OCI-LY7 (cell line): ENCODE measurements at regions not wholly inside any gene's neighbourhood (a gene's known extent, or its start where the extent isn't known, plus 50 kb on each side); places are given as distances from the start of the nearest gene placed in this dataset.
A peak's percentile ranks its signal among the peaks of the same experiment; 100 is the strongest.

ENCODE experiments used
- BruUV-seq: library from RNA; stranded (reverse); fragments of 400-500 nt; replicated peaks from 2 replicates; lab custom pipeline; 2021; lab: Mats Ljungman, UMichigan
- CTCF ChIA-PET: fragments of 300-600 bp; sonication (Branson Sonifier 250); formaldehyde crosslinking; loops from one replicate; lab custom pipeline; 2022; ENCODE audit warnings: antibody characterized with exemption; ENCODE audit not compliant: unreplicated experiment; lab: Charles Lee
- POLR2A ChIA-PET: fragments of 300-600 bp; sonication (Branson Sonifier 250); formaldehyde crosslinking; loops from one replicate; lab custom pipeline; 2022; ENCODE audit warnings: antibody characterized with exemption; lab: Charles Lee
- DNase-seq: peaks from one replicate; pipeline ENCODE4 v3.0.0-alpha.2; 2015; ENCODE audit warnings: low spot score
- H2AFZ ChIP-seq: fragments of 200-600 bp; sonication (generic), shearing (Covaris generic); 2 replicates; pipeline ENCODE4 v1.6.1; 2014; ENCODE audit warnings: mild to moderate bottlenecking, antibody characterized with exemption, low read length, moderate library complexity
- H3K27ac ChIP-seq: fragments of 200-600 bp; sonication (generic); 2 replicates; pipeline ENCODE4 v1.5.1; 2014; ENCODE audit warnings: mixed run types, low read depth, mild to moderate bottlenecking, moderate library complexity, low read length, inconsistent platforms; ENCODE audit not compliant: poor library complexity, severe bottlenecking
- H3K36me3 ChIP-seq: fragments of 200-600 bp; sonication (generic); 2 replicates; pipeline ENCODE4 v1.6.1; 2014; ENCODE audit warnings: mild to moderate bottlenecking, antibody characterized with exemption, low read length, moderate library complexity, mixed read lengths; ENCODE audit not compliant: insufficient read depth
- H3K4me1 ChIP-seq: fragments of 200-600 bp; sonication (generic); 2 replicates; pipeline ENCODE4 v1.5.1; 2014; ENCODE audit warnings: mild to moderate bottlenecking, low read length; ENCODE audit not compliant: insufficient read depth, poor library complexity, severe bottlenecking
- H3K4me2 ChIP-seq: fragments of 200-600 bp; sonication (generic); 2 replicates; pipeline ENCODE4 v1.6.1; 2014; ENCODE audit warnings: mild to moderate bottlenecking, low read length
- H3K4me3 ChIP-seq: fragments of 200-600 bp; sonication (generic); 2 replicates; pipeline ENCODE4 v1.5.1; 2014; ENCODE audit warnings: mild to moderate bottlenecking, low read depth, low read length; ENCODE audit not compliant: poor library complexity, severe bottlenecking
- H3K79me2 ChIP-seq: fragments of 200-600 bp; sonication (generic); 2 replicates; pipeline ENCODE4 v1.6.1; 2016; ENCODE audit warnings: low read depth, mild to moderate bottlenecking, low read length, moderate library complexity, mixed read lengths; ENCODE audit not compliant: insufficient read depth
- H3K9me2 ChIP-seq: fragments of 200-600 bp; sonication (generic); 2 replicates; pipeline ENCODE4 v1.6.1; 2016; ENCODE audit warnings: mild to moderate bottlenecking, low read length, mixed read lengths; ENCODE audit not compliant: insufficient read depth
- H3K9me3 ChIP-seq: fragments of 200-600 bp; sonication (generic); 2 replicates; pipeline ENCODE4 v1.6.1; 2014; ENCODE audit warnings: mild to moderate bottlenecking, mixed run types, low read length, mixed read lengths
- H4K20me1 ChIP-seq: fragments of 200-600 bp; sonication (generic); 2 replicates; pipeline ENCODE4 v1.6.1; 2014; ENCODE audit warnings: mild to moderate bottlenecking, antibody characterized with exemption, low read length, moderate library complexity, mixed read lengths; ENCODE audit not compliant: insufficient read depth
- EZH2phosphoT487 ChIP-seq: fragments of 200-600 bp; sonication (generic); IDR thresholded peaks from 2 replicates; pipeline ENCODE4 v1.6.1; 2018; ENCODE audit warnings: low read depth, borderline replicate concordance, mild to moderate bottlenecking, mixed run types, antibody characterized with exemption, low read length, moderate library complexity, mixed read lengths
- intact Hi-C: fragments of 100-400 bp; cut with micrococcal nuclease; formaldehyde crosslinking; loops from one replicate; pipeline ENCODE4 v1.10.0; 2022; ENCODE audit not compliant: unreplicated experiment
- TF ChIP-seq, protein P1 (sequence below): fragments of 200-600 bp; sonication (generic); conservative IDR thresholded peaks from 2 replicates; pipeline ENCODE4 v1.5.1; 2014; ENCODE audit warnings: mild to moderate bottlenecking, antibody characterized with exemption, low read length, moderate library complexity, mixed read lengths

DNA sequence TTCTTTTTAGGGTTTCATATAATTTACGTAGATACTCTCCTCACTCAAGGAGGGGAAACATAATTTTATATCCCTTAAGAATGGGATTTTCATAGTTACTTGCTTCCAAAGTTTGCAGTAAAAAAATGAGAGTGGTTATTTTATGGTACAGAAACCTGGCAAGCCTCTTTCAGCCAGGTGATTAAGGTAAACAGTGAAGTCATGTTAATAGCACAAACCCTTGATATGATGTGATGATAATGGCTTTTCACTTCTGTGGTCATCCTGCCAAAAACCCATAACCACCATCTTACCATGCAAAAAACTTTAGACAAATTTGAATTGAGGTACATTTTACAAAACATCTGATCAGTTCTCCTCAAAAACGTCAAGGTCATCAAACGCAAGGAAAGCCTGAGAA lies 517.8 kb downstream of the SLITRK5 start:
- Histone ChIP-seq H2AFZ (no peak overlapping the region), H3K4me3 (no peak overlapping the region), H4K20me1 (no peaks in the 10 kb centered on the region), H3K4me2 (no peak overlapping the region), H3K9me2 (no peaks in the 10 kb centered on the region), H3K9me3 (no peaks in the 10 kb centered on the region), H3K79me2 (no peaks in the 10 kb centered on the region), H3K36me3 (no peaks in the 10 kb centered on the region), H3K4me1 (no peaks in the 10 kb centered on the region), H3K27ac (no peak overlapping the region)
- TF ChIP-seq, protein P1, sequence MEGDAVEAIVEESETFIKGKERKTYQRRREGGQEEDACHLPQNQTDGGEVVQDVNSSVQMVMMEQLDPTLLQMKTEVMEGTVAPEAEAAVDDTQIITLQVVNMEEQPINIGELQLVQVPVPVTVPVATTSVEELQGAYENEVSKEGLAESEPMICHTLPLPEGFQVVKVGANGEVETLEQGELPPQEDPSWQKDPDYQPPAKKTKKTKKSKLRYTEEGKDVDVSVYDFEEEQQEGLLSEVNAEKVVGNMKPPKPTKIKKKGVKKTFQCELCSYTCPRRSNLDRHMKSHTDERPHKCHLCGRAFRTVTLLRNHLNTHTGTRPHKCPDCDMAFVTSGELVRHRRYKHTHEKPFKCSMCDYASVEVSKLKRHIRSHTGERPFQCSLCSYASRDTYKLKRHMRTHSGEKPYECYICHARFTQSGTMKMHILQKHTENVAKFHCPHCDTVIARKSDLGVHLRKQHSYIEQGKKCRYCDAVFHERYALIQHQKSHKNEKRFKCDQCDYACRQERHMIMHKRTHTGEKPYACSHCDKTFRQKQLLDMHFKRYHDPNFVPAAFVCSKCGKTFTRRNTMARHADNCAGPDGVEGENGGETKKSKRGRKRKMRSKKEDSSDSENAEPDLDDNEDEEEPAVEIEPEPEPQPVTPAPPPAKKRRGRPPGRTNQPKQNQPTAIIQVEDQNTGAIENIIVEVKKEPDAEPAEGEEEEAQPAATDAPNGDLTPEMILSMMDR, result no peak
- ChIA-PET CTCF (no interaction called here), POLR2A (interaction anchor here (0.6 to 0.9 kb wide), 2 partner anchors 24 to 1795 kb away, joined by 3 to 5 read pairs; no protein-coding TSS in a partner anchor)
- intact Hi-C loops, result no loop called here
- no TSS peak for BruUV-seq
- DNase-seq, result no peak

DNA sequence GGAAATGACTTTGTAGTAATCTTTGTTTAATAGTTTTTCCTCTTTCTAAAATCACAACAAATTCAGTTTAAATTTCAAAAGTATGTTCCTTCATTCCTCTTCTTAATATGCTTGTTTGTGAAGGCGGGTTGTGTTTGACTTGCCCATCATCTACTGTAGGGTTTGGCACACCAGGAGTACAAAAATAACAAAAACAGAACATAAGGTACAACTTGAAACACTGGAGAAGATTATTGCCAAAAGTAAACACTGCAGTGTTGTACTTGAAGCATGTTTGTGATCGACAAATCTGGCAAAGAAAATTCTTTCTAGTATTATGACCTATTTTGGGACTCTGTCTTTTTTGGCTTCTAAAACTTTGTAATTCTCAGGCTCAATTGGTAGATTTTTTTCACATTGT lies 518.6 kb downstream of the SLITRK5 start:
- ChIA-PET POLR2A (interaction anchor here (0.9 kb wide), 1 partner anchor 23 kb away, joined by 5 read pairs; no protein-coding TSS in a partner anchor), CTCF (no interaction called here)
- no peaks in the 10 kb centered on the region for H3K9me3 ChIP-seq
- no TSS peak for BruUV-seq
- H3K9me2 ChIP-seq, result no peaks in the 10 kb centered on the region
- intact Hi-C loops, result no loop called here
- no peak for TF ChIP-seq EZH2phosphoT487
- TF ChIP-seq, protein P1, result no peak
- no peaks in the 10 kb centered on the region for H3K4me1 ChIP-seq
- no peak overlapping the region for H2AFZ ChIP-seq
- H3K4me3 ChIP-seq, result no peak overlapping the region
- H3K79me2 ChIP-seq, result no peaks in the 10 kb centered on the region
- DNase-seq, result no peak
- H3K27ac ChIP-seq, result no peak overlapping the region
- H3K36me3 ChIP-seq, result no peaks in the 10 kb centered on the region
- no peaks in the 10 kb centered on the region for H4K20me1 ChIP-seq
- H3K4me2 ChIP-seq, result no peak overlapping the region

DNA sequence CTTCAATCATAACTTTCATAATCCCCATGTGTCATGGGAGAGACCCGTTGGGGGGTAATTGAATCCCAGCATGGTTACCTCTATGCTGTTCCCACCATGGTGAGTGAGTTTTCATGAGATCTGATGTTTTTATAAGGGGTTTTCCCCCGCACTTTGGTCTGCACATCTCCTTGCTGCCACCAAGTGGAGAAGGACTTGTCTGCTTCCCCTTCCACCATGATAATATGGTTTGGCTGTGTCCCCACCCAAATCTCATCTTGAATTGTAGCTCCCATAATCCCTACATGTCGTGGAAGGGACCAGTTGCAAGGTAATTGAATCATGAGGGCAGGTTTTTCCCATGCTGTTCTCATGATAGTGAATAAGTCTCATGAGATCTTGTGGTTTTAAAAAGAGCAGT lies 524.9 kb downstream of the SLITRK5 start:
- no peaks in the 10 kb centered on the region for H3K4me1 ChIP-seq
- POLR2A ChIA-PET, result no interaction called here
- 0 out of 2 replicates have a peak, but pooled peaks cover 3% of the 10 kb centered on the region for H3K9me3 ChIP-seq
- H3K4me3 ChIP-seq, result no peak overlapping the region
- TF ChIP-seq EZH2phosphoT487, result no peak
- TF ChIP-seq, protein P1, result peak; percentile 30; the same call in 1 of the 2 replicates
- H3K36me3 ChIP-seq, result no peaks in the 10 kb centered on the region
- H2AFZ ChIP-seq, result no peak overlapping the region
- no TSS peak for BruUV-seq
- H3K27ac ChIP-seq, result no peak overlapping the region
- CTCF ChIA-PET, result no interaction called here
- no peaks in the 10 kb centered on the region for H4K20me1 ChIP-seq
- H3K4me2 ChIP-seq, result no peak overlapping the region
- no peaks in the 10 kb centered on the region for H3K79me2 ChIP-seq
- intact Hi-C loops, result no loop called here
- no peaks in the 10 kb centered on the region for H3K9me2 ChIP-seq
- peak; percentile 13 for DNase-seq
